GM12878 (cell line): ENCODE measurements at regions not wholly inside any gene's neighbourhood (a gene's known extent, or its start where the extent isn't known, plus 50 kb on each side); places are given as distances from the start of the nearest gene placed in this dataset.

ENCODE experiments used
- ATF3 ChIP-seq: IDR thresholded peaks from 2 replicates; pipeline ENCODE4 v1.6.1; 2011; ENCODE audit warnings: low read depth, mild to moderate bottlenecking, low read length, moderate library complexity, borderline replicate concordance; ENCODE audit errors: extremely low read depth
- CREB1 ChIP-seq: IDR thresholded peaks from 2 replicates; pipeline ENCODE4 v1.6.1; 2012; ENCODE audit warnings: low read depth, mild to moderate bottlenecking, inconsistent platforms
- CTCF ChIP-seq, 3 experiments: IDR thresholded peaks in 2 of 3; conservative IDR thresholded peaks in 1 of 3; 2 replicates each; pipeline ENCODE4 v1.5.1; 2011; ENCODE audit warnings: low read depth in 3 of 3, low read length in 3 of 3, mild to moderate bottlenecking in 3 of 3, control low read depth in 2 of 3, moderate library complexity in 2 of 3, inconsistent platforms in 1 of 3, mixed read lengths in 1 of 3; ENCODE audit not compliant: control insufficient read depth in 2 of 3, insufficient read depth in 1 of 3; ENCODE audit errors: extremely low read depth in 1 of 3
- FOXM1 ChIP-seq: IDR thresholded peaks from 2 replicates; pipeline ENCODE4 v1.6.1; 2012; ENCODE audit warnings: low read depth, mild to moderate bottlenecking, inconsistent platforms, low read length, moderate library complexity
- IKZF2 ChIP-seq, 2 experiments: fragments of 450-650 bp; IDR thresholded peaks; 2 replicates each; pipeline ENCODE4 v1.6.1; 2017; ENCODE audit warnings: mild to moderate bottlenecking in 2 of 2, moderate library complexity in 2 of 2
- IRF4 ChIP-seq: IDR thresholded peaks from 2 replicates; pipeline ENCODE4 v1.6.1; 2011; ENCODE audit warnings: low read depth, low read length
- KDM1A ChIP-seq: fragments of 200-600 bp; sonication (generic); IDR thresholded peaks from 2 replicates; pipeline ENCODE4 v1.6.1; 2016; ENCODE audit warnings: borderline replicate concordance
- MYC ChIP-seq: IDR thresholded peaks from 2 replicates; pipeline ENCODE4 v1.6.1; 2011; ENCODE audit warnings: mild to moderate bottlenecking, low read length, moderate library complexity, inconsistent platforms; ENCODE audit not compliant: insufficient read depth, insufficient replicate concordance, insufficient read length, severe bottlenecking
- POLR2AphosphoS2 ChIP-seq: IDR thresholded peaks from 2 replicates; pipeline ENCODE4 v1.6.1; 2011; ENCODE audit warnings: low read depth, mild to moderate bottlenecking, low read length, improper control_type of control experiment, moderate library complexity
- RAD21 ChIP-seq: IDR thresholded peaks from 2 replicates; pipeline ENCODE4 v1.6.1; 2011; ENCODE audit warnings: mild to moderate bottlenecking, low read depth, low read length, moderate library complexity; ENCODE audit not compliant: insufficient read depth
- RELA ChIP-seq: fragments of 450-650 bp; IDR thresholded peaks from 2 replicates; pipeline ENCODE4 v1.8.0; 2014; ENCODE audit warnings: borderline replicate concordance; ENCODE audit not compliant: partially characterized antibody
- SREBF1 ChIP-seq: IDR thresholded peaks from 2 replicates; pipeline ENCODE4 v1.6.1; 2012; ENCODE audit warnings: mild to moderate bottlenecking, low read length
- SUPT20H ChIP-seq: IDR thresholded peaks from 2 replicates; pipeline ENCODE4 v1.6.1; 2011; ENCODE audit warnings: low read depth, mild to moderate bottlenecking, low read length, moderate library complexity, borderline replicate concordance; ENCODE audit not compliant: control insufficient read depth
- USF1 ChIP-seq: IDR thresholded peaks from 2 replicates; pipeline ENCODE4 v1.6.1; 2011; ENCODE audit warnings: borderline replicate concordance, low read depth, mild to moderate bottlenecking, moderate library complexity, mixed read lengths, low read length; ENCODE audit not compliant: insufficient read depth; ENCODE audit errors: extremely low read length
- WRNIP1 ChIP-seq: IDR thresholded peaks from 2 replicates; pipeline ENCODE4 v1.6.1; 2011; ENCODE audit warnings: low read depth, low read length, improper control_type of control experiment, borderline replicate concordance
- YBX1 ChIP-seq: fragments of 450-650 bp; IDR thresholded peaks from 2 replicates; pipeline ENCODE4 v1.6.1; 2016; ENCODE audit warnings: antibody characterized with exemption
- TF ChIP-seq, protein P1 (sequence below): fragments of 150-350 bp; IDR thresholded peaks from 2 replicates; pipeline ENCODE4 v1.6.1; 2014; ENCODE audit warnings: mild to moderate bottlenecking, low read depth, low read length
- TF ChIP-seq, protein P2 (sequence below): fragments of 450-650 bp; IDR thresholded peaks from 2 replicates; pipeline ENCODE4 v1.6.1; 2017; ENCODE audit warnings: mild to moderate bottlenecking, moderate library complexity

DNA sequence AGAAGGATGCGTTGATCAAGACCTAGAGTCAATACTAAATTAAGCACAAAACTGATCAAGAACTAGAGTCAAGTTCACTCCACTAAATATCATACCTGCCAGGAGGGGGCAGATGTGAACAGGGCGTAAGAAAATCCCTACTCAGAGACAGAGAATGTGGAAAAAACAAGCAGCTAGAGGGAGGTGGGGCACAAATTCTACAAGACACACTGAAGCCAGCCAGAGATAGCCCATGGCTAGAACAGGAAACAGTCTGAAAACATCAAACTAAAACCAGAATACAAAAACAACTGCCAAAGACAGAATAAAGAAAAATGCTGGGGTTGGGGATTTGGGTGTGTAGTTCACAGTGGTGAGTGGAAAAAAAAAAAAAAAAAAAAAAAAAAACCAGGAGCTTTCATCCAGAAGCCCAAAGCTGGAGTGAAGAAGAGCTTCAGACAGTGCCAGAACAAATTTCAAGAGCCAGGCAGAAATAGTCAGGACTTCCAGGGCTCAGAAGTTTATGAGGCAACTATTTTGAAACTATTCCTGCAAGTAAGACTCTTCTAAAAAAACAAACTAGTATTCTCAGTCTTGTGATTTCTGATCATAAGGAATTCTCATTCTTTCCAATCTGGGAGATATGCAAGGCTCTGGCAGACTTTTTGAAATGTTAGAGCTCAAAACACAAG, 118.3 kb downstream of the CCDC71L start (continued):
- TF ChIP-seq ATF3 (no peak), IRF4 (0 out of 2 replicates have a peak, but pooled peaks have one; percentile 43), KDM1A (no peak), FOXM1 (peak; percentile 57; the same call in 1 of the 2 replicates), SUPT20H (no peak), SREBF1 (no peak), RELA (peak; percentile 30), RAD21 (peak; percentile 94), CREB1 (no peak), POLR2AphosphoS2 (no peak), IKZF2 (IDR thresholded peaks at IDR 0.05) (0 out of 4 replicates have a peak, but pooled peaks of 1 of the 2 experiments have one; percentile 38), MYC (no peak), WRNIP1 (no peak), USF1 (no peak), CTCF (IDR thresholded peaks at IDR 0.05 in 2 of 3, conservative IDR thresholded peaks at IDR 0.05 in 1 of 3; ENCODE audit: control insufficient read depth in 2 of 3, extremely low read depth in 1 of 3, insufficient read depth in 1 of 3, low read depth in 3 of 3, low read length in 3 of 3) (peak; percentile 70 to 77 (median 74)), YBX1 (no peak)
- TF ChIP-seq, protein P1, sequence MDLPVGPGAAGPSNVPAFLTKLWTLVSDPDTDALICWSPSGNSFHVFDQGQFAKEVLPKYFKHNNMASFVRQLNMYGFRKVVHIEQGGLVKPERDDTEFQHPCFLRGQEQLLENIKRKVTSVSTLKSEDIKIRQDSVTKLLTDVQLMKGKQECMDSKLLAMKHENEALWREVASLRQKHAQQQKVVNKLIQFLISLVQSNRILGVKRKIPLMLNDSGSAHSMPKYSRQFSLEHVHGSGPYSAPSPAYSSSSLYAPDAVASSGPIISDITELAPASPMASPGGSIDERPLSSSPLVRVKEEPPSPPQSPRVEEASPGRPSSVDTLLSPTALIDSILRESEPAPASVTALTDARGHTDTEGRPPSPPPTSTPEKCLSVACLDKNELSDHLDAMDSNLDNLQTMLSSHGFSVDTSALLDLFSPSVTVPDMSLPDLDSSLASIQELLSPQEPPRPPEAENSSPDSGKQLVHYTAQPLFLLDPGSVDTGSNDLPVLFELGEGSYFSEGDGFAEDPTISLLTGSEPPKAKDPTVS, result no peak
- TF ChIP-seq, protein P2, sequence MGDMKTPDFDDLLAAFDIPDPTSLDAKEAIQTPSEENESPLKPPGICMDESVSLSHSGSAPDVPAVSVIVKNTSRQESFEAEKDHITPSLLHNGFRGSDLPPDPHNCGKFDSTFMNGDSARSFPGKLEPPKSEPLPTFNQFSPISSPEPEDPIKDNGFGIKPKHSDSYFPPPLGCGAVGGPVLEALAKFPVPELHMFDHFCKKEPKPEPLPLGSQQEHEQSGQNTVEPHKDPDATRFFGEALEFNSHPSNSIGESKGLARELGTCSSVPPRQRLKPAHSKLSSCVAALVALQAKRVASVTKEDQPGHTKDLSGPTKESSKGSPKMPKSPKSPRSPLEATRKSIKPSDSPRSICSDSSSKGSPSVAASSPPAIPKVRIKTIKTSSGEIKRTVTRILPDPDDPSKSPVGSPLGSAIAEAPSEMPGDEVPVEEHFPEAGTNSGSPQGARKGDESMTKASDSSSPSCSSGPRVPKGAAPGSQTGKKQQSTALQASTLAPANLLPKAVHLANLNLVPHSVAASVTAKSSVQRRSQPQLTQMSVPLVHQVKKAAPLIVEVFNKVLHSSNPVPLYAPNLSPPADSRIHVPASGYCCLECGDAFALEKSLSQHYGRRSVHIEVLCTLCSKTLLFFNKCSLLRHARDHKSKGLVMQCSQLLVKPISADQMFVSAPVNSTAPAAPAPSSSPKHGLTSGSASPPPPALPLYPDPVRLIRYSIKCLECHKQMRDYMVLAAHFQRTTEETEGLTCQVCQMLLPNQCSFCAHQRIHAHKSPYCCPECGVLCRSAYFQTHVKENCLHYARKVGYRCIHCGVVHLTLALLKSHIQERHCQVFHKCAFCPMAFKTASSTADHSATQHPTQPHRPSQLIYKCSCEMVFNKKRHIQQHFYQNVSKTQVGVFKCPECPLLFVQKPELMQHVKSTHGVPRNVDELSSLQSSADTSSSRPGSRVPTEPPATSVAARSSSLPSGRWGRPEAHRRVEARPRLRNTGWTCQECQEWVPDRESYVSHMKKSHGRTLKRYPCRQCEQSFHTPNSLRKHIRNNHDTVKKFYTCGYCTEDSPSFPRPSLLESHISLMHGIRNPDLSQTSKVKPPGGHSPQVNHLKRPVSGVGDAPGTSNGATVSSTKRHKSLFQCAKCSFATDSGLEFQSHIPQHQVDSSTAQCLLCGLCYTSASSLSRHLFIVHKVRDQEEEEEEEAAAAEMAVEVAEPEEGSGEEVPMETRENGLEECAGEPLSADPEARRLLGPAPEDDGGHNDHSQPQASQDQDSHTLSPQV, result no peak; the same call in 1 of the 2 replicates
